HG03135 (cell line): ENCODE measurements at regions not wholly inside any gene's neighbourhood (a gene's known extent, or its start where the extent isn't known, plus 50 kb on each side); places are given as distances from the start of the nearest gene placed in this dataset.

ENCODE experiments used
- ATAC-seq: cut with Tn5 transposase; IDR thresholded peaks from one replicate; pipeline ENCODE4 v1.9.1; 2021; ENCODE audit warnings: mild to moderate bottlenecking, moderate library complexity; ENCODE audit not compliant: unreplicated experiment

DNA sequence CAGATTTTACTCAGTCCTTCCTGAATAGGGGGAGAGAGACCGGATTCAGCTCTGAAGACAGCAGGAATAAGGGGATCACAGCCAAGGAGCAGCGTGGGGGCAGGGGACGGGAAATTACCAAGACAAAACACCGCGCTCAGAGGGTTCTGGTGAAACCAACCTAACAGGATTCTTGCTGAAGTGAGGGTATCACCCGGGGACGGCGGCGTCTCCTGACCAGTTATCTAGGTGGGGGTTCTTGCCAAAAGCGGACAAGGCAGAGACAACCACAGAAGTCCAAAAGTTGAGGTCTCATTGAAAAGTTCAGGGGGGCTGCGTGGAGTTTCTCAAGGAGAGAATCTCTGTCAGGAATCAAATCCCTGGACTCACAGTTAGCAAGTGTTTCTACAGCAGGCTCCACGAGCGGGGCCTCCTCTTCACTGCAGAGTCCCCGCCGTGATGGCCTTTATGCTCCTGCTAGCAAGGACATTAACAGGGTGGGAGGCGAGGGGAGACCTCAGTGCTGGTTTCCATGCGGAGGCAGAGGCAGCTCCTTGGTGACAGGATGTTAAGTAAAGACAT lies 291.0 kb downstream of the BRD1 start:
- no peak for ATAC-seq

DNA sequence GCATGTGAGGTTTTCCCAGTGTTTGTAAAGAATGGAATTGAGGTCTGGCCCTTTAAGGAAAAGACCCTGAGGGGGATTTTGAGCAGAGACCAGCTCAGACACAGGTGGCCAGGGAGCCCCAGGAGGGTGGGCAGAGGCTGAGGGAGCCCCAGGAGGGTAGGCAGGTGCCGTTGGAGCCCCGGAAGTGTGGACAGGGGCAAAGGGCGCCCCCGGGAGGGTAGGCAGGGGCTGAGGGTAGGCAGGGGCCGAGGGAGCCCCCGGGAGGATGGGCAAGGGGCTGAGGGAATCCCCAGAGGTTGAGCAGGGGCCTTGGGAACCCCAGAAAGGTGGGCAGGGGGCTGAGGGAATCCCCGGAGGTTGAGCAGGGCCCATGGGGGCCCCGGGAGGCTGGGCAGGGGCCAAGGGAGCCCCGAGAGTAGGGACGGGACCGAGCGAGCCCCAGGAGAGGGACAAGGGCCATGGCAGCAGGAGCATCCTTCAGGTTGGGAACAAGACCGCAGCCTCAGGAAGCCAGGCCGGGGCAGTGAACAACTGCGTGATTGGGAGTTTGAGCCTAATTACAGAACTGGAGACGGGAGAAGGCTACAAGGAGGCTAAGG lies 292.0 kb downstream of the BRD1 start:
- no peak for ATAC-seq

DNA sequence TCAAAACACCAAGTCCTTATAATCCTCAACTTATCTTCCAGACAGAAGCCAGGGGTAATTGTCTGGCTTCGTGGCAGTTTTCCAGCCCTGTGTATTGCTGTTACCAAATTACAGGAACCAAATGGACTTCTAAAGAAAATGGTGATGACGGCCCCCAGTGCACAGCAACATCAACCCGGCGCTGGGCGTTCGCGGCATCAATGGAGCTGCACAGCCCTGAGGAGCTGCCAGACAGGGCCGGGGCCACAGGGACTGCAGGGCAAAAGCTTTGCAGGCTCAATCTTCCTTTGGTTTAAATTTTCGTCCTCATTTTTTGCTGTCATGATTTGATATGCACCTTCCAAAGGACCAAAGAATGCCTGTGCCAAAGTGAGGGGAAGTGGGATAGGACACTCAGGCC lies 292.5 kb downstream of the BRD1 start:
- ATAC-seq: no peak

DNA sequence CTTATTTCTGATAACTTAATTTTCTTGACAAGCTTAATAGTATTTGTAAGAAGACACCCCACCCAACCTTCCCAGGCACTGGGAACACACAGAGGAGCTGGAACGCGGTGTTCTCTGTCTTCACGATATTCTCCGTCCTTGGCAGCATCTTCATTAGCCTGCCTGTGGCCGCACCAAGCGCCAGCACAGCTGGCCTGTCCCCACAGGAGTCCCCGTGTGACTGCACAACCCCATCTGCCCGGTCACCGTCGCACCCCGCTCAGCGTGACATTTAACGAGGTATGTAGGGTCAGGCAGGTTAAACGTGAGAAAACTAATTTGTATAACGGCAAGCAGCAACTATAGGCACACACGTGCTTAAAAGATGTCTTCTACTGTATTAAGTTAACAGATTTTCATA lies 293.3 kb downstream of the BRD1 start:
- no peak for ATAC-seq

DNA sequence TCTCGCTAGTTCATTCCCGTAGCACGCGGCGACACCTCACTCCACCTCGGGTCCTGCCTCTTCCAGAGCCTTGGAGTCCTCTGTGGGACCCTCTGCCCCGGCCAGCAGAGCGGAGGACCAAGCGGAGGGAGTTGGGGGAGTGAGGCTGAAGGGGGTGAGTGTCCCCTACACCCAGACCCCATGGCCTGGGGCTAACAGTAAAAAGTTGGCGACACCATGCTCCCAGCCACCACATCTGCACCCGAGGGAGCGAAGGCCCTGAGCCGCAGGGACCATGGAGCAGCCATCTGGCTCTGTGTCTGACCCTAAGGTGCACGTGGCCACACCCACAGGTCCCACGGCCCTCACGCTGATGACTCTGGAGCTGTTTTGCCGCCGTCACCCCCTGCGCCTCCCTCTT lies 293.8 kb downstream of the BRD1 start:
- ATAC-seq: no peak

DNA sequence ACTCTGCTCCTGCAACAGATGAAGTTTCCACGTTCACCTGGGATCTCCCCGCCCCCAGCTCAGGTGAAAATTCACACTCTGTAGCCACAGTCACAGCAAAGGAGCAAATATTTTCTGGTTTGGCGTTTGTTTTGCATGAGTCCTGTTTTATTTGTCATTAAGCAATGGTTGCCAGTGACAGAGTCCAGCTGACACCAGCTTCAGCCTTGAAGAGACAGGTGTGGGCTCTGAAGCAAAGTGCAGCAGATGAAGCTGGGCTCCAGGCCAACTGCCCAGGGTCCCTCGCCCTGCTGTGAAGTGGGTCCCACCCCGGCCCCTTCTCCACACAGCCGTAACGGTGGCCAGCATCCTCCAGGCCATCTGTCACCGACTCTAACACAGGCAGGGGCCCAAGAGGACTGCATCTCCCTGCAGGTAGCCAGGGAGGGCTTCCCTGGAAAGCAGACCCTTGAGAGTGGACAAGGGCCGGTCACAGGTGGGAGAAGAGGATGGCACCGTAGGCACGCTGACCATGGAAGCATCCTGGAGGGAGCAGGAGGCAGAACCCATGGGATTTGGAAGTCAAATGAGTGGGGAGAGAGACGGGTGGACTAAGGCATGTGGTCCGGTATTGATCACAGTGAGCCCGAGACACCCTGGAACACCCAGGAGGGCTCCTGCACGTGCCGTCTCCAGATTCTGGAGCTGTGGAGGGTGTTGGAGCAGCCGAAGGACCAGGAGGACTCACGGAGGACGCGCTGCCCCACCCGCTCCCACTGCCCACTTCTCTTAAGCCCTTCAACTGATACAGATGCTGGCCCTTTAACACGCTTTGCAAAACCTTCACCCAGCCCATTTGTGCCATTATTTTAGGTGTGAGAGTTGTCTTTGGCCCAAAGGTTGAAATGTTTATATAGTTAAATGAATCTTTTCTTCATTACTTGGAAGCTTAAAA lies 294.5 kb downstream of the BRD1 start:
- ATAC-seq: no peak

DNA sequence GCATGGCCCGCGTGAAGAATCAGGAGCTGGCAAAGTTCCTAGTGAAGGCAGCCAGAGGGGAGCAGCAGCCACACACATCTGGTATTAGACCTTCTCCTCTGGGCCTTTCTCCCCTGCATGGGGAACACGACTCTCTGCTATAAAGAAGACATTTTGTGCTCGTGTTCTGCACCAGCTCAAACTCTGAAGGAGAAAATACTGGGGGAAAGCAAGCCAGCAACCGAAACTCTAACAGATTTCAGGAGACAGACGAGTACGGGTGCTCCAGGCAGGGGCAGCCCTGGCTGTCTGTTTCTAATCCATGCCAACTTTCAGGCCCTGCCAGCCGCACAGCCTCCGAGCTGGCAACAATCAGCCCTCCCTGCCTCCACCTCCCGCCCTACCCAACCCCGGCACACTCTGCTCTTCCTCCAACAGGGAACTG lies 296.3 kb downstream of the BRD1 start:
- ATAC-seq: no peak

DNA sequence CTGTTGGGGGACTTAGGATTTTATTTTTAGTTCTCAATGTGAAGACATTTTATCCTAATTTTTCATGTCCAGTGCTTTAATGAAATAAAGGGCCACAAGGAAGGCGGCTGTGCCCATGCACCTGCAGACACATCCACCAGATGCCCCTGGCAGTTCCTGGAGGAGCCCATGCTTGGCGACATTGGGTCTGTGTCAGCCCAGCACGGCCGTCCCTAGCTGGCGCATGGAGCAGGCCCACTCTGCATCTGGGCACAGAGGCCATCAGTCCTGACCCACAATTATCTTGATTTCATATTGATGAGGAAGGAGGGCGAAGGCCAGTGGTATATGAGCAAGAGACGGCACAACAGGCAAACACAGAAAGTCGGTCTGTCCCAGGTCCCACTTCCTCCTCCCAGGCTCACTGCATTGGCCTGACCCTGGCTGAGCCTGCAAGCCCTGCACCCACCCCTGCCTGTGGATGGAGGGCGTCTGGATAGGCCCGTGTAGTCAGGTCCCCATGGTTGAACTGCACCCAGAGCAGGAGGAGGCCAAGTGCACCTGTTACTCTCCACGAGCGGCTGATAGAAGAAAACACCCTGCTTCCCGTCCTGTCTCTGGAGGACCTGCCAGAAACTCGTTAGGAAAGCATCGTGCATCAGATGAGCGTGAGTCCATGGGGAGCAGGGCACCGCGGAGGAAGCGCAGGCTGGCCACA lies 296.9 kb downstream of the BRD1 start:
- no peak for ATAC-seq

DNA sequence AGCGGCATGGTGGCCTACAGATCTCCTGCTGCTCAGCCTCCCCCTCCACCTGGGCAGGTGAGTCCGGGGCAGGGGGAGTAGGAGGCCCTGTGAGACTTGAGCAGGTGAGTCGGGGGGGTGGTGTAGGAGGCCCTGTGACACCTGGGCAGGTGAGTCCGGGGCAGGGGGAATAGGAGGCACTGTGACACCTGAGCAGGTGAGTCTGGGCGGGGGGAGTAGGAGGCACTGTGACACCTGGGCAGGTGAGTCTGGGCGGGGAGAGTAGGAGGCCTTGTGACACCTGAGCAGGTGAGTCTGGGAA lies 299.3 kb downstream of the BRD1 start:
- ATAC-seq: no peak

DNA sequence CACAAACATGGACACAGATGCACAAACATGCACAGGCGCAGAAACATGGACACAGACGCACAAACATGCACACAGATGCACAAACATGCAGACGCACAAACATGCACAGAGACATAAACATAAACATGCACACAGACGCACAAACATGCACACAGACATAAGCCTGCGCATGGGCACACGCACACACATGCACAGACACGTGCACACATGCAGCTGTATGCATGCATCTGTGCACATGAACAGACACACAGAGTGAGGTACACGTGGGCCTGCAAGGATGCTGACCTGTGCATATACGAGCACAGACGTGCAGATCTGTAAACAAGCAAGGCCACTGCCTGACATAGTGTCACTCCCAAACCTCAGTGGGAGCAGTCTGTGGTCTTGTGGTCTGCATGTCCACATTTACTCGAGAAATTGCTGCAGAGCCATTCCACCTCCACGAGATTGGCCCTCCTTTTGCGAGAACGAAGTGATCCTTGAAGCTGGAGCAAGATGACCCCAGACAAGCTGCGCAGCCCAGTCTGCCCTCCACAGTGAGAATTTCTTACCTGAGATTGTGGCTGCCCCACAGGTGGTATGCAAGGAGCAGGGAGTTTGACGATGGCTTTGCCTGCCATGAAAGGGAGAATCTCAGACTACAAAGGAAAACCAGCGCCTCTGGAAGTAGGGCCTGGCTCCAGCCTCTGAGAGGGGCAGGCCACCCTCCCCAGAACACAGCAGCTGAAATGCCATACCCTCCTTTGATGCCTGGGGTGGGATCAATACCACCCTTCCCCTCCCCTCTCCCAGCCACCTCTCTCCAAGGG lies 299.9 kb downstream of the BRD1 start:
- no peak for ATAC-seq

DNA sequence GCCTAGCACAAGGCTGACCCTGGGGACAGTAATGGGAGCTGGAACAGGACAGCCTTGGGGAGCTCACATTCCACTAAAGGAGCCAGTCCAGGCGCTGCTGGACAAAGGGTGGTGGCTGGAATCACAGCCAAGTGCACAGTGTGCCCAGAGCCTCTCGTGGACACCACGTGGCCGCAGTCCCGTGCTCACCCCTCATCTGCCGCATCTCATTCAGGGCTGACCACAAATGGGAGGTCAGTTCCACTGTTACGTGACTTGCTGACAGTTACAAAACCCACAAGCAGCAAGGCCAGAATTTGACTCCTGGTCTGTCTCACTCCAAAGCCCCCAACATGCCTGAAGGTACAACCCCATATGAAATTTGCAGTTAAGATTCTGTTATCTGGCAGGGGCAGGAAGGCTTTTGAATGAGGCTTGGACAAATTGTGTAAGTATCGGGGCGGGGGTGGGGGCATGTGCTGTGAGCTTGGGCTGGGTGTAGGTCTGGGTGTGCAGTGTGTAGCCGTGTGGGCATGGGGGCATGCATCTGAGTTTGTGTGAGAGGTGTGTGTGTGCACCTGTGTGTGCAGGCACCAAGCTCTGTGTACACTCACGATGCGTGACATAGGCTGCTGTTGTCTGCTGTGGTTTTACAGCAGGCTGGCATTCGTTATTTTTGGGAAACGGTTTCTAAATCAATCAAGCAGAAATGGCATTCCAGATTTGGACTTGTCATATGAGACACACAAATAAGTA lies 301.7 kb downstream of the BRD1 start:
- ATAC-seq: no peak

DNA sequence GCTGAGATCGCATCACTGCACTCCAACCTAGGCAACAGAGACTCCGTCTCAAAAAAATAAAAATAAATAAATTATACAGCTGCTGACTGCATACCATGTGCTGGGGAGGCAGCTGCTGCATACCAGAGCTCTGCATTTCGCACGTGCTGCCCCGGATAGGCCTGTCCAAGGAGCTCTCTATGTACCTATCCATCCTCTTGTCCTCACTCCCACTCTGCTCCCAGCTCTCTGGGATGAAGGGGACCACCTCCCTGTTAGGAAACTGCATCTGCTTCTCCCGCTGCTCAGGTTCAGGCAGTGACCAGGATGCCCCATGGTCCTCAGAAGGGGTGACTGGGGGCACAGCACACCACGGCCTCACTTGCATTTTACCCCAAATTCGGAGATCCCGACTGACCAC lies 302.3 kb downstream of the BRD1 start:
- no peak for ATAC-seq

DNA sequence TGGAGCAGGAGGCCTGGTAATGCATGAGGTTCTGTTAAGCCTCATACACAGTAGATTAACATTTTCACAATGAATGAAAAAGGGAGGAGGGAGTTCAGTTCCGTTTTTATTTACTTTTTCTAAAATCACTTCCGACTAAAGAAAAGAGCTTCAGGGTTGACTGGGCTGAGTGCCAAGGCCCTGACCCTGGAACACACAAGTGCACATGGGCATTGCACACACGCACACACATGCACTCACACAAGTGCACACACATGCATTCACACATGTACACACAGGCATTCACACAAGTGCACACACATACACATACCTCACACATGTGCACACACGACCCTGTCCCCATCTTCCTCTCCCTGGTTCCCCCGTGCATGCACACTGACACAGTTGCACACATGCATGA lies 303.3 kb downstream of the BRD1 start:
- ATAC-seq: no peak

DNA sequence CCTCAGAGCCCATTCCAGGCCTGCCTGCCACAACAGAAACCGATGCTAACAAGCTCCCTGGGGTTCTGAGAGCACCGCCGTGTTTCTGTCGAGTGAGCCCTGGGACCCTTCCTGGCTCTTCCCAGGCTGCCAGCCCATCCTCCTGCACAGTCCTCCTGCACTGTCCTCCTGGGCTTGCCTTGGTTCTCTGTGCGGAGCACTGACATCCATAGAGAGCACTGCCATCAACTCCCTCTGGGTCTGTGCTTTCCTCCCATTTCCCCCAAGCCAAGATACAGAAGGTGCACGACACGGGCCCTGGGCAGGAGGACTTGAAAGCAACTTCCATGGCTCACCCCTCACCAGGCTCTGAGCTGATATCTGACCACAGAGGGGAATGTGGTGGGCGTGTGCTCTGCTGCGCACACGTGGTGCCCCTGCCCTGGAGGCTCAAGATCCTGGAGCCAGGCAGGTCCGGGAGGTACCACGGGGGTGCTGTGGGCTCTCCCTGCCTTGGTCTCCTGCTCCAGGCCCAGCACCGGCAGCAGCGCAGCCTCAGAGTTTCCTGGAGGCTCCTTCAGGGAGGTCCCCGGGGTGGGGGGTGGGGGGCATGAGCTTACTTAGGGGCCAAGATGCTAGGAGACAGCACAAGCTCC lies 304.2 kb downstream of the BRD1 start:
- no peak for ATAC-seq

DNA sequence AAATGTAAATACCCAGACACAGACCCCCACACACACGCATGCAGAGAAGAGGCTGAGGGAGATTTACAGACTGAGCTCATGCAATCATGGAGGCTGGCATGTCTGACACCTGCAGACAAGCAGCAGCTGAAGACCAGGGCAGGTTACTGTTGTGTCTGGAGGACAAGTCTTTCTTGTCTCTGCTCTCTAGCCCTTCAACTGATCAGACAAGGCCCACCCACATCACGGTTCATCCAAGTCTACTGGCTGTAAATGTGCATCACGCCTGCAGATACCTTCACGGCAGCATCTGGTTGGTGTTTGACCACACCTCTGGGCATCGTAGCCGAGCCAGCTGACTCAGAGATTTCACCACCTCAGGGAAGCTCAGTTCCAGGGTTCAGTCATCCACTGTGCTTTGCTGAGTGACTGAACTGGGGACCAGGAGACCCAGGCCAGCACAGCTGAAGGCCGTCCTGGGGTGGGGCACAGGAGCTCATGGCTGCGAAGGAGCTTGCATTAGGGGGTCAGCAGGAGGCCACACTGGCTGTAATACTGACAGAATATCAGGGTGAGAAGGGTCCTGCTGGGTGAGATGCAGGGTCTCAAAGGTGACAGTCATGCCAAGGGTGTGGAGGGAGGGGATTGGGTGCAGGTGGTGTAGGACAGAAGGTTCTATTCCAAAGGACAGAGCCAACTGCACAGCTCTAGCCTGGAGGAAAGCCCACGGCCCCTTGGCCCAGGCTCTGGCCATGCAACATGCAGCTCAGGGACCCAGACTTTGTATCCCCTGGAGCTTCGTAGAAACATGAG lies 304.9 kb downstream of the BRD1 start:
- no peak for ATAC-seq

DNA sequence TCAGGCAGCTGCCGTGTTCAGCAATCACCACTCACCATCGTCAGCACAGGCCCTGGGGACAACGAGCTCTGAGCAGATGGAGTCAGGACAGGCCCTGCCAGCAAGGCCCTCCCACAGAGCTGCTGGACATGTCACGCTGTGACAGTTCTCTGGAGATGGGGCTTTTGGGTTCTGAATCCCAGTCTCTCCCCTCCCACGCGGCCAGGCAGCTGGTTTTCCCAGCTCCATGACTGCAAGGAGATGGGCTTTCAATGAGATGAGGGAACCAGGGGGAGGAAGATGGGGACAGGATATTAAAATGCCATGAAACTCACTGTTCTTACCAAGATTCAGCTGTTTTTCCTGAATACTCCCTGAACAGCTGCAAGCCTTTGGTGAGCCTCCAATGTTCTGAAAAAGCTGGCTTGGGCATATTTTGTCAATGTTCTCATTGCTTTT lies 305.9 kb downstream of the BRD1 start:
- ATAC-seq: no peak

DNA sequence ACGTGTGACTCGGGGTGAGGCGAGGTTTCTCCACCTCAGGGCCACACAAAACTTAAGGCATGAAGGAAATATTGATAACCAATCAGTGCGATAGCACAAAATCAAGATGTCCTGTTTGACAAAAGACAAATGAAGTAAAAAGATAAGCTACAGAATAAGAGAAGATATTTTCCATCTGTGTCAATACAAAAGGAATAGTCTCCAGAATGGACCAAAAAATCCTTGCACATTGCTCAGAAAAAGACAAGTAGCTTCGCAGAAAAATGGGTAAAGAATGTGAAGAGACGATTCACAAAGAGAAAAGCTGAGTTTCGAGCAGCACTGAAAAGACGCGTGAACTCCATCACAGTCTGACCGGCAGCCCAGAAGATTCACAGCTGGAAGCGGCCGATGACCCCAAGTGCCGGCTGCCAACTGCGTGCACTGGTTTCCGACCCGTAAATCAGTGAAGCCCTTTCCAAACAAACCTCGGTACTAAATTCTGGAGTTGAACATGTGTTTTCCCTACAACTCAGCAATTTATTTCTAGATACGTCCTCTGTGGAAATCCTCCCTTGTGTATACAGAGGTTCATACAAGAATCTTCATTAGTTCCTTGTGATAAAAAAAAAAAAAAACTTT lies 308.4 kb downstream of the BRD1 start:
- ATAC-seq: no peak

DNA sequence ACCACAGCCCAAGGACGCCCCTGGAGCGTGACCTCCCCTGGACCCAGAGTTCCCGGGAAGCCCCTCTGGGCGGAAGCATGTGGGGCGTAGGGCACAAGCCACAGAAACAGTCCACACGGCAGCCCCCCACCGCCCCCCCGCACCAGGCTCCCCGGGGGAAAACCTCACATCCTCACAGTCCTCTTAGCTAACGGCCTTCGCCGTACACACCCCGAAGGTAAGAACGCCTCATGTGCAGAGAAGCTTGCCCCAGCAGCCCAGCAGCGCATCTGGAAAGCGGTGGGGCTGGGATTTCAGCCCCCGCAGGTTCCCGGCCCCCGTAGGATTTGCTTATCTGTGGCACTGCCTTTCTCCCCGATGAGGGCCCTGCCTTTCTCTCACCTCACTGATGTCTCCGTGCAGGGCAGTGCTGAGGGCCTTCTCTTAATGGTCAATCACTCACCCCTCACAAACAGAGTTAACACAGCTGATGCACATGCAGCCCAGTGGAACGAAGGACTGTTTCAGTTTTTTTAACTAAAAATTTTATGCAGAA lies 309.2 kb downstream of the BRD1 start:
- no peak for ATAC-seq
